ENCODE measurements at regions not wholly inside any gene's neighbourhood (a gene's known extent, or its start where the extent isn't known, plus 50 kb on each side); places are given as distances from the start of the nearest gene placed in this dataset.

GRCh38 chr2:16260041-16260830 is 319.9 kb downstream of the MYCN start:
- TF ChIP-seq ZNF10 (tag by site-specific recombination; IDR thresholded peaks at IDR 0.05): no peak
- TF ChIP-seq ZNF341 (tag by site-specific recombination; IDR thresholded peaks at IDR 0.05; ENCODE audit: low read depth): no peak
- TF ChIP-seq ZNF184 (tag by site-specific recombination; IDR thresholded peaks at IDR 0.05): no peak
- ChIA-PET CTCF (interaction anchor here (0.7 to 1.1 kb wide), 2 partner anchors 16 to 497 kb away, joined by 4 read pairs; no protein-coding TSS in a partner anchor), POLR2A (no interaction called here)

GRCh38 chr2:16259010-16259409 is 318.7 kb downstream of the MYCN start:
- H3K27ac ChIP-seq (ENCODE audit: extremely low read depth, low read depth, low read length): no peak overlapping the region
- no peak overlapping the region for H3K4me3 ChIP-seq (ENCODE audit: low read depth, low read length)
- ChIA-PET POLR2A (no interaction called here), CTCF (no interaction called here)
- H3K36me3 ChIP-seq (ENCODE audit: control insufficient read depth in 2 of 2, insufficient read depth in 1 of 2, low read length in 2 of 2): no peaks in the 10 kb centered on the region
- no peak for TF ChIP-seq MZF1 (tag by site-specific recombination; IDR thresholded peaks at IDR 0.05; ENCODE audit: borderline replicate concordance)
- no peak for TF ChIP-seq ZNF394 (tag by site-specific recombination; IDR thresholded peaks at IDR 0.05; ENCODE audit: borderline replicate concordance)
- no peak for TF ChIP-seq ZNF660 (tag by site-specific recombination; IDR thresholded peaks at IDR 0.05)
- TF ChIP-seq ZBTB48 (tag by site-specific recombination; IDR thresholded peaks at IDR 0.05): no peak
- no peak for TF ChIP-seq HOXC10 (CRISPR knock-in tag; IDR thresholded peaks at IDR 0.05)
- no peak for TF ChIP-seq ZNF426 (tag by site-specific recombination; IDR thresholded peaks at IDR 0.05)
- TF ChIP-seq ZNF248 (tag by site-specific recombination; IDR thresholded peaks at IDR 0.05): no peak
- TF ChIP-seq BCL11B (tag by site-specific recombination; IDR thresholded peaks at IDR 0.05; ENCODE audit: low read depth): no peak
- no peaks in the 10 kb centered on the region for H3K9me3 ChIP-seq (ENCODE audit: control insufficient read depth, insufficient read depth, low read depth, low read length)
- no peaks in the 10 kb centered on the region for H3K4me1 ChIP-seq (ENCODE audit: control insufficient read depth, insufficient read depth, low read length)

More at GRCh38 chr2:16260041-16260830, 319.9 kb downstream of the MYCN start:
- Histone ChIP-seq H3K9me3 (ENCODE audit: control insufficient read depth, insufficient read depth, low read depth, low read length) (no peaks in the 10 kb centered on the region), H3K4me1 (ENCODE audit: control insufficient read depth, insufficient read depth, low read length) (no peaks in the 10 kb centered on the region), H3K27ac (ENCODE audit: extremely low read depth, low read depth, low read length) (no peak overlapping the region), H3K36me3 (ENCODE audit: control insufficient read depth in 2 of 2, insufficient read depth in 1 of 2, low read length in 2 of 2) (no peaks in the 10 kb centered on the region), H3K4me3 (ENCODE audit: low read depth, low read length) (no peak overlapping the region)

- no peaks in the 10 kb centered on the region for H3K36me3 ChIP-seq (ENCODE audit: control insufficient read depth in 2 of 2, insufficient read depth in 1 of 2, low read length in 2 of 2)
- POLR2A ChIA-PET: no interaction called here
- CTCF ChIA-PET: no interaction called here
- H3K4me3 ChIP-seq (ENCODE audit: low read depth, low read length): no peak overlapping the region
- H3K27ac ChIP-seq (ENCODE audit: extremely low read depth, low read depth, low read length): no peak overlapping the region
- H3K4me1 ChIP-seq (ENCODE audit: control insufficient read depth, insufficient read depth, low read length): no peaks in the 10 kb centered on the region
- H3K9me3 ChIP-seq (ENCODE audit: control insufficient read depth, insufficient read depth, low read depth, low read length): no peaks in the 10 kb centered on the region
- no peak for TF ChIP-seq ZNF521 (tag by site-specific recombination; IDR thresholded peaks at IDR 0.05)
- no peak for TF ChIP-seq ZFP3 (tag by site-specific recombination; IDR thresholded peaks at IDR 0.05; ENCODE audit: low read depth)
- no peak for TF ChIP-seq ZNF184 (tag by site-specific recombination; IDR thresholded peaks at IDR 0.05)
- no peak for TF ChIP-seq ZNF175 (tag by site-specific recombination; IDR thresholded peaks at IDR 0.05)
- no peak for TF ChIP-seq HOXA7 (CRISPR knock-in tag; IDR thresholded peaks at IDR 0.05; ENCODE audit: borderline replicate concordance)
- no peak for TF ChIP-seq ZNF473 (tag by site-specific recombination; IDR thresholded peaks at IDR 0.05)
- no peak for TF ChIP-seq ZNF140 (tag by site-specific recombination; IDR thresholded peaks at IDR 0.05)
- TF ChIP-seq ZBTB17 (tag by site-specific recombination; IDR thresholded peaks at IDR 0.05): no peak
- no peak for TF ChIP-seq OVOL3 (tag by site-specific recombination; IDR thresholded peaks at IDR 0.05)
- no peak for TF ChIP-seq ZNF777 (tag by site-specific recombination; IDR thresholded peaks at IDR 0.05; ENCODE audit: borderline replicate concordance)
- TF ChIP-seq TSHZ1 (tag by site-specific recombination; IDR thresholded peaks at IDR 0.05; ENCODE audit: borderline replicate concordance): no peak
- no peak for TF ChIP-seq ZBTB11 (tag by site-specific recombination; conservative IDR thresholded peaks at IDR 0.05; ENCODE audit: low read depth)
- no peak for TF ChIP-seq ZXDB (tag by site-specific recombination; IDR thresholded peaks at IDR 0.05)
- no peak for TF ChIP-seq ZNF692 (tag by site-specific recombination; IDR thresholded peaks at IDR 0.05)
Measured at GRCh38 chr2:16258350-16258749, 318.0 kb downstream of the MYCN start.
